Ishikawa (cell line): ENCODE measurements at regions not wholly inside any gene's neighbourhood (a gene's known extent, or its start where the extent isn't known, plus 50 kb on each side); places are given as distances from the start of the nearest gene placed in this dataset.

Experiments used
- MAX ChIP-seq: IDR thresholded peaks from 2 replicates; pipeline ENCODE4 v1.6.1; 2012
- TAF1 ChIP-seq: IDR thresholded peaks from 2 replicates; pipeline ENCODE4 v1.6.1; 2012; ENCODE audit warnings: low read depth, mild to moderate bottlenecking

DNA sequence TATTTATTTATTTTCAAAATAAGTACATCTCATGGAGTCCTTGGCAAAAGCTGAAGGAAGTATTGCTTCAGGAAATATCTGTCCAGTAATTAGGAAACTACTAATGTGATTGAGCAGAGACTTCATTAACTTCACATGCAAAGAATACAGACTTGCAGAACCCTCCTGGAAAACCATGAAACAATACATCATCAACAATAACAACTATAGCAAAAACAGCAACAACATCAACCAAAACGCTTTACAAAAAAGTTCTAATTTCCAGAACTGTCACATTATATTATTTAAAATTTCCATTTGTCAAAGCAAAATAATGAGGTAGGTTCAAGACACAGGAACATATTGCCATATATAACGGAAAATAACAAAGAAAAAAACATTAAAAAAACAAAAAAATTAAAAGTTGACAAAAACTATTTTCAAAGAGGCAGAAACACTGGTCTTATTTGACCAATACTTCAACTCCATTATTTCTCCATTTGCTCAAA lies 79.8 kb upstream of the TOP3B start:
- TF ChIP-seq MAX: no peak
- TF ChIP-seq TAF1: no peak
